ENCODE measurements at regions not wholly inside any gene's neighbourhood (a gene's known extent, or its start where the extent isn't known, plus 50 kb on each side); places are given as distances from the start of the nearest gene placed in this dataset.

GRCh38 chr2:238600506-238601432 is 174.0 kb downstream of the ASB1 start:
- no peak overlapping the region for H3K4me3 Mint-ChIP-seq
- H3K36me3 Mint-ChIP-seq (ENCODE audit: low read depth), result peaks cover 4% of the 10 kb centered on the region
- H3K27me3 Mint-ChIP-seq (ENCODE audit: low read depth), result no peaks in the 10 kb centered on the region
- H3K9me3 Mint-ChIP-seq, result peaks cover 29% of the 10 kb centered on the region
- TF ChIP-seq CTCF (IDR thresholded peaks at IDR 0.05; ENCODE audit: unreplicated experiment in 3 of 3), result no peak
- peak overlapping the region in 2 of 3 experiments; percentile 86 to 88 for H3K27ac Mint-ChIP-seq
- peaks cover 53% of the 10 kb centered on the region for H3K4me1 Mint-ChIP-seq

- TF ChIP-seq CTCF (IDR thresholded peaks at IDR 0.05; ENCODE audit: unreplicated experiment in 3 of 3), result no peak
- peaks cover 47% of the 10 kb centered on the region for H3K4me1 Mint-ChIP-seq
- H3K9me3 Mint-ChIP-seq, result peaks cover 34% of the 10 kb centered on the region
- no peaks in the 10 kb centered on the region for H3K27me3 Mint-ChIP-seq (ENCODE audit: low read depth)
- H3K36me3 Mint-ChIP-seq (ENCODE audit: low read depth), result peaks cover 4% of the 10 kb centered on the region
- H3K27ac Mint-ChIP-seq, result peak overlapping the region in 2 of 3 experiments; percentile 86 to 88
- H3K4me3 Mint-ChIP-seq, result no peak overlapping the region
Observed at GRCh38 chr2:238601433-238602222, 174.9 kb downstream of the ASB1 start.

GRCh38 chr2:238602223-238602960 is 175.7 kb downstream of the ASB1 start:
- Mint-ChIP-seq H3K4me1 (peaks cover 40% of the 10 kb centered on the region), H3K4me3 (peak overlapping the region in 1 of 3 experiments; percentile 16), H3K9me3 (peaks cover 41% of the 10 kb centered on the region), H3K36me3 (ENCODE audit: low read depth) (peaks cover 4% of the 10 kb centered on the region), H3K27me3 (ENCODE audit: low read depth) (peaks cover 3% of the 10 kb centered on the region), H3K27ac (peak overlapping the region in 2 of 3 experiments; percentile 86 to 88)
- no peak for TF ChIP-seq CTCF (IDR thresholded peaks at IDR 0.05; ENCODE audit: unreplicated experiment in 3 of 3)

- no peak overlapping the region for H3K4me3 Mint-ChIP-seq
- no peak overlapping the region for H3K27ac Mint-ChIP-seq
- H3K27me3 Mint-ChIP-seq (ENCODE audit: low read depth), result peaks cover 3% of the 10 kb centered on the region
- no peak for TF ChIP-seq CTCF (IDR thresholded peaks at IDR 0.05; ENCODE audit: unreplicated experiment in 3 of 3)
- H3K4me1 Mint-ChIP-seq, result peaks cover 28% of the 10 kb centered on the region
- H3K36me3 Mint-ChIP-seq (ENCODE audit: low read depth), result peaks cover 4% of the 10 kb centered on the region
- peaks cover 53% of the 10 kb centered on the region for H3K9me3 Mint-ChIP-seq
Observed at GRCh38 chr2:238603596-238603995, 176.9 kb downstream of the ASB1 start.

DNA sequence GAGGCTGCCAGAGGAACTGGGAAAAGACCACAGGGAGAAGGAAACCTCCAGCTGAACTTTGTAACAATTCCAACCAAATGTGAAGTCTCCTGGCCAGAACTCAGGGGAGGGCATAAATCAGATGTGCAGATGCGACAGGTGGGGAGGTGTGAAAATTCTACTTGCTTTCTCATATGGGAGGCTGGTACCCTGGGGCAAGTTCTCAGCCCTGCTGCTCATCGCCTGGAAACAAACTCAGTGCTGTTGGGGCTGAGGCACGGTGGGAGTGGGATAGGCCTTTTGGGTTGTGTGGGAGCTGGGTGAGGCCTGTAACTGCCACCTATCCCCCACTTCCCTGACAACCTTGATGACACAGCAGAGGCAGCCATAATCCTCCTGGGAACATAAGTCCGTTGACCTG is 179.6 kb downstream of the ASB1 start:
- H3K36me3 Mint-ChIP-seq (ENCODE audit: low read depth), result peaks cover 4% of the 10 kb centered on the region
- H3K4me3 Mint-ChIP-seq, result no peak overlapping the region
- no peak for TF ChIP-seq CTCF (IDR thresholded peaks at IDR 0.05; ENCODE audit: unreplicated experiment in 3 of 3)
- H3K4me1 Mint-ChIP-seq, result peaks cover 17% of the 10 kb centered on the region
- no peak overlapping the region for H3K27ac Mint-ChIP-seq
- H3K9me3 Mint-ChIP-seq, result peaks cover 73% of the 10 kb centered on the region
- peaks cover 3% of the 10 kb centered on the region for H3K27me3 Mint-ChIP-seq (ENCODE audit: low read depth)
